CD14-positive monocyte (primary cell): ENCODE measurements at regions not wholly inside any gene's neighbourhood (a gene's known extent, or its start where the extent isn't known, plus 50 kb on each side); places are given as distances from the start of the nearest gene placed in this dataset.
A peak's percentile ranks its signal among the peaks of the same experiment; 100 is the strongest.

Experiments
- DNase-seq, 3 donors: peaks; one replicate each; pipeline ENCODE4 v3.0.0-alpha.2; 2011 to 2022
- H2AFZ ChIP-seq: 2 replicates; pipeline ENCODE4 v1.6.0; 2012; ENCODE audit warnings: mild to moderate bottlenecking, low read depth, low read length, inconsistent platforms; ENCODE audit not compliant: insufficient read depth, poor library complexity, severe bottlenecking
- H3K27ac ChIP-seq, 2 donors: 1 replicate in 1 of 2; 2 replicates in 1 of 2; pipeline ENCODE4 v1.5.1; 2012 to 2013; ENCODE audit warnings: low read length in 2 of 2, control low read depth in 1 of 2, inconsistent platforms in 1 of 2, low read depth in 1 of 2, mild to moderate bottlenecking in 1 of 2
- H3K27me3 ChIP-seq, 2 donors: one replicate each; pipeline versions ENCODE4 v1.6.0 to v1.6.1; 2011 to 2013; ENCODE audit warnings: low read length in 2 of 2; ENCODE audit not compliant: control insufficient read depth in 2 of 2, insufficient read depth in 2 of 2
- H3K36me3 ChIP-seq, 2 donors: replicated peaks in 1 of 2; 1 replicate in 1 of 2; 2 replicates in 1 of 2; pipeline versions ENCODE4 v1.5.1 to v1.6.1; 2012 to 2013; ENCODE audit warnings: low read length in 2 of 2, control low read depth in 1 of 2, inconsistent platforms in 1 of 2, mild to moderate bottlenecking in 1 of 2; ENCODE audit not compliant: insufficient read depth in 2 of 2, control insufficient read depth in 1 of 2
- H3K4me1 ChIP-seq, 2 donors: 1 replicate in 1 of 2; 2 replicates in 1 of 2; pipeline versions ENCODE4 v1.5.1 to v1.6.1; 2012 to 2013; ENCODE audit warnings: low read length in 2 of 2, control low read depth in 1 of 2, inconsistent platforms in 1 of 2, mild to moderate bottlenecking in 1 of 2, moderate library complexity in 1 of 2; ENCODE audit not compliant: insufficient read depth in 2 of 2, control insufficient read depth in 1 of 2
- H3K4me2 ChIP-seq: replicated peaks from 2 replicates; pipeline ENCODE3; 2012; ENCODE audit warnings: low read length, moderate library complexity, mild to moderate bottlenecking; ENCODE audit not compliant: poor library complexity, severe bottlenecking; ENCODE audit errors: extremely low read depth
- H3K4me3 ChIP-seq, 3 experiments: fragments of 200-600 bp in 1 of 3; sonication (generic) in 1 of 3; replicated peaks in 1 of 3; 1 replicate in 2 of 3; 2 replicates in 1 of 3; pipeline ENCODE4 v1.5.1; 2011 to 2013; ENCODE audit warnings: low read length in 3 of 3, mild to moderate bottlenecking in 3 of 3, control low read depth in 2 of 3, low read depth in 2 of 3, inconsistent platforms in 1 of 3, moderate library complexity in 1 of 3
- H3K79me2 ChIP-seq: 2 replicates; pipeline ENCODE4 v1.6.0; 2012; ENCODE audit warnings: mild to moderate bottlenecking, control low read depth, inconsistent platforms, low read length, moderate library complexity; ENCODE audit not compliant: insufficient read depth
- H3K9ac ChIP-seq: 2 replicates; pipeline ENCODE4 v1.6.0; 2017; ENCODE audit warnings: low read length, mild to moderate bottlenecking; ENCODE audit not compliant: insufficient read depth, poor library complexity, severe bottlenecking
- H3K9me3 ChIP-seq, 2 donors: replicated peaks in 1 of 2; 1 replicate in 1 of 2; 2 replicates in 1 of 2; pipeline versions ENCODE4 v1.5.1 to v1.6.1; 2012 to 2013; ENCODE audit warnings: low read length in 2 of 2, control low read depth in 1 of 2; ENCODE audit not compliant: control insufficient read depth in 1 of 2, insufficient read depth in 1 of 2
- H4K20me1 ChIP-seq: 2 replicates; pipeline ENCODE4 v1.6.0; 2012; ENCODE audit warnings: mild to moderate bottlenecking, low read length, control low read depth, moderate library complexity; ENCODE audit not compliant: insufficient read depth
- H3K27ac Mint-ChIP-seq, 7 donors: one replicate each; pipeline ENCODE4 v1.8.0; 2020; ENCODE audit warnings: mild to moderate bottlenecking in 7 of 7, mixed read lengths in 7 of 7, moderate library complexity in 6 of 7, inconsistent platforms in 2 of 7
- H3K27me3 Mint-ChIP-seq, 3 donors: one replicate each; pipeline ENCODE4 v1.8.0; 2021 to 2022; ENCODE audit warnings: low read depth in 3 of 3, mild to moderate bottlenecking in 3 of 3, mixed read lengths in 3 of 3, moderate library complexity in 3 of 3, inconsistent platforms in 1 of 3
- H3K36me3 Mint-ChIP-seq, 2 donors: one replicate each; pipeline ENCODE4 v1.8.0; 2020; ENCODE audit warnings: mixed read lengths in 2 of 2, inconsistent platforms in 1 of 2, mild to moderate bottlenecking in 1 of 2
- H3K4me1 Mint-ChIP-seq: one replicate; pipeline ENCODE4 v1.8.0; 2020; ENCODE audit warnings: mild to moderate bottlenecking, mixed read lengths
- H3K4me3 Mint-ChIP-seq, 2 donors: one replicate each; pipeline ENCODE4 v1.8.0; 2020; ENCODE audit warnings: mild to moderate bottlenecking in 2 of 2, mixed read lengths in 2 of 2, moderate library complexity in 1 of 2
- H3K9me3 Mint-ChIP-seq, 7 donors: one replicate each; pipeline ENCODE4 v1.8.0; 2020 to 2022; ENCODE audit warnings: mixed read lengths in 7 of 7, mild to moderate bottlenecking in 6 of 7, moderate library complexity in 6 of 7, inconsistent platforms in 2 of 7
- CTCF ChIP-seq: fragments of 200-600 bp; IDR thresholded peaks from one replicate; pipeline ENCODE4 v1.8.0; 2022; ENCODE audit warnings: antibody characterized with exemption, mild to moderate bottlenecking
- WGBS: methylation state at CpG from one replicate; pipeline ENCODE4 v1.1.5; 2013; ENCODE audit warnings: missing lambda C conversion rate; ENCODE audit not compliant: insufficient coverage; 5-methylcytosine and 5-hydroxymethylcytosine counted together
- intact Hi-C, 2 donors: fragments of 100-400 bp; cut with micrococcal nuclease; formaldehyde crosslinking; loops; one replicate each; pipeline versions ENCODE4 v1.15.0 to v1.15.1; 2023

GRCh38 chr10:64313967-64314366 is 792.8 kb downstream of the REEP3 start:
- WGBS = 100% methylated on average over 1 of the region's 2 CpGs
- H3K36me3 ChIP-seq = no peaks in the 10 kb centered on the region
- H3K4me2 ChIP-seq = no peak overlapping the region
- no peak overlapping the region for H3K9ac ChIP-seq
- intact Hi-C loops = no loop called here
- no peaks in the 10 kb centered on the region for H3K27me3 ChIP-seq
- H2AFZ ChIP-seq = no peak overlapping the region
- no peak overlapping the region for H3K27ac ChIP-seq
- no peak overlapping the region for H3K4me3 ChIP-seq
- no peaks in the 10 kb centered on the region for H3K4me1 ChIP-seq
- no peak overlapping the region for H3K4me3 Mint-ChIP-seq
- no peaks in the 10 kb centered on the region for H3K27me3 Mint-ChIP-seq
- H3K9me3 ChIP-seq = no peaks in the 10 kb centered on the region
- H3K9me3 Mint-ChIP-seq = peaks cover 0 to 2% (median 0%) of the 10 kb centered on the region in 7 donors
- H3K27ac Mint-ChIP-seq = no peak overlapping the region
- H4K20me1 ChIP-seq = no peaks in the 10 kb centered on the region
- DNase-seq = no peak
- H3K36me3 Mint-ChIP-seq = no peaks in the 10 kb centered on the region
- no peaks in the 10 kb centered on the region for H3K79me2 ChIP-seq
- no peaks in the 10 kb centered on the region for H3K4me1 Mint-ChIP-seq
- no peak for TF ChIP-seq CTCF

GRCh38 chr10:64316416-64316815 is 795.2 kb downstream of the REEP3 start:
- Histone ChIP-seq H3K9me3 (no peaks in the 10 kb centered on the region), H2AFZ (no peak overlapping the region), H3K4me1 (no peaks in the 10 kb centered on the region), H3K9ac (no peak overlapping the region), H3K27ac (no peak overlapping the region), H3K4me3 (no peak overlapping the region), H3K79me2 (no peaks in the 10 kb centered on the region), H3K27me3 (no peaks in the 10 kb centered on the region), H3K36me3 (no peaks in the 10 kb centered on the region), H4K20me1 (no peaks in the 10 kb centered on the region), H3K4me2 (no peak overlapping the region)
- no peaks in the 10 kb centered on the region for H3K27me3 Mint-ChIP-seq
- no peak for TF ChIP-seq CTCF
- intact Hi-C loops = no loop called here
- no CpG with 5 or more reads among the region's 1 CpG for WGBS
- DNase-seq = no peak
- no peaks in the 10 kb centered on the region for H3K36me3 Mint-ChIP-seq
- no peaks in the 10 kb centered on the region for H3K4me1 Mint-ChIP-seq
- no peak overlapping the region for H3K4me3 Mint-ChIP-seq
- H3K9me3 Mint-ChIP-seq = peaks cover 0 to 3% (median 0%) of the 10 kb centered on the region in 7 donors
- peak overlapping the region in 1 of 7 donors; percentile 16 for H3K27ac Mint-ChIP-seq
